22Rv1 (cell line): ENCODE measurements at regions not wholly inside any gene's neighbourhood (a gene's known extent, or its start where the extent isn't known, plus 50 kb on each side); places are given as distances from the start of the nearest gene placed in this dataset.

Experiments used
- CTCF ChIP-seq: fragments of 450-650 bp; IDR thresholded peaks from 2 replicates; pipeline ENCODE4 v1.5.1; 2017; ENCODE audit warnings: mild to moderate bottlenecking
- ZFX ChIP-seq: fragments of 450-650 bp; IDR thresholded peaks from 2 replicates; pipeline ENCODE4 v1.6.1; 2017; ENCODE audit warnings: antibody characterized with exemption, borderline replicate concordance

- TF ChIP-seq CTCF (no peak), ZFX (no peak)
These were observed 302.4 kb upstream of the POU3F2 start for GRCh38 chr6:98532004-98532403.
